NCI-H69 (cell line): ENCODE measurements at regions not wholly inside any gene's neighbourhood (a gene's known extent, or its start where the extent isn't known, plus 50 kb on each side); places are given as distances from the start of the nearest gene placed in this dataset.

Experiments
- DNase-seq: peaks from one replicate; lab custom pipeline; 2025; lab: John Stamatoyannopoulos, UW

DNA sequence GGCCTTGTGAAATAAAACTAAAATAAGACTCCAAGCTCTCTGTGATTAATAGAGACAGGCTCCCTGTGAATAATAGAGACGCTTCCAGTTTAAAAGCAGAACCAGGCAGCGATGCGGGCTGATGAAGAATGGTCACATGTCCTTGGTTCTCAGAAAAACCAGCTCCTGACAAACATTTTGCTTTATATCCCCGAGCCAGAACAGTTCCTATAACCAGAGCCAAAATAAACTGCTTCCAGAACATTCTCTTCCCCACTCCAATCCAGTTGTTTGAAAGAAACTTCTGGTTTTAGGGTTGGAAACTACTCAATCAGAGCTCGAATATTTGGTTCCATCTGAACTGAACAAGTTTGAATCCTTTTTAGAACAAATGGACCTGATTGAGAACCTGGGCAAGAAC, 213.7 kb downstream of the TSN start:
- DNase-seq: no peak

- peak; percentile 54 for DNase-seq
Measured at GRCh38 chr2:121969766-121970639, 214.6 kb downstream of the TSN start.

DNA sequence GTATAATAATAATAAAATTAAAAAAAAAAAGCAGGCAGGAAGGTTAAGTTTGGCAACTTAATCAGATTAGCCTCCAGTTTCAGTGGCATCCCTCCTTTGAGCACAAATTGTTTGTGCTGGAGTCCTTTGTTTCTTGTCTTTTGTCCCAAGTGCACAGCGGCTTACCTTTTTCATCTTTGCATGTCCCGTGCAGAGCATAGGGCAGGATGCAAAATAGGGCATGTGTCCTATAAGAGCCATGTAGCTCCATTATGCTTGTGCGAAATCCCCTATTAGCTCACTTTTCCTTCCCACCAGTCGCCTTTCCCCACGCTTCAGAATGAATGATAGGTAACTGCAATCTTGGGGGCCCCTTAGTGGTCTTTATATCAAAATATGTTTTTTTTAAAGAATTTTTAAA, 216.8 kb downstream of the TSN start:
- DNase-seq: no peak

- peak; percentile 82 for DNase-seq
Measured at GRCh38 chr2:121974897-121975661, 219.6 kb downstream of the TSN start.

DNA sequence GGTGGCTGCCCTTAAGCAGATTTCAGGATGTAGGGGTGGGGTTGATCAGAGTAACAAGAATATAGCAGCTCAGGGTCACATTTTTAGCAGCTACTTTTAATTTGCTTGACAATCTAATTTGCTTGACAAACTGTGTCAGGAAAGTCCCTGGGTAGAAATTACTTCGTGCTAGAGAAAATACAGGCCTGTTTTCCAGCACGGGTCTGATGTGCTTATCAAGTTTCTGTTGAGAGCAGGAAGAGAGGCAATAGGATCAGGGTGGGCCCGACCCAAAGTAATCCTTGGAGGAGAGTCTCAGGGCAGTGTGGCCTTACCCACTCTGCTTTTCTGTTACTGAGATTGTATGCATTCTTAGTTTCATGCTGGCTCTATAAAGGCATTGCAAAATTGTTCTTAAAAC, 221.5 kb downstream of the TSN start:
- no peak for DNase-seq

- DNase-seq: no peak
Measured at GRCh38 chr2:121977326-121977725, 221.9 kb downstream of the TSN start.

GRCh38 chr2:121992700-121993099, 237.2 kb downstream of the TSN start:
- DNase-seq: no peak

GRCh38 chr2:121993682-121994081, 238.2 kb downstream of the TSN start:
- DNase-seq: no peak

- DNase-seq: no peak
Measured at GRCh38 chr2:121994238-121995206, 239.1 kb downstream of the TSN start.

GRCh38 chr2:121998751-121999150, 243.3 kb downstream of the TSN start:
- DNase-seq: no peak

- peak; percentile 71 for DNase-seq
Measured at GRCh38 chr2:121999264-121999663, 243.8 kb downstream of the TSN start.

- no peak for DNase-seq
Measured at GRCh38 chr2:122000556-122001340, 245.3 kb downstream of the TSN start.

DNA sequence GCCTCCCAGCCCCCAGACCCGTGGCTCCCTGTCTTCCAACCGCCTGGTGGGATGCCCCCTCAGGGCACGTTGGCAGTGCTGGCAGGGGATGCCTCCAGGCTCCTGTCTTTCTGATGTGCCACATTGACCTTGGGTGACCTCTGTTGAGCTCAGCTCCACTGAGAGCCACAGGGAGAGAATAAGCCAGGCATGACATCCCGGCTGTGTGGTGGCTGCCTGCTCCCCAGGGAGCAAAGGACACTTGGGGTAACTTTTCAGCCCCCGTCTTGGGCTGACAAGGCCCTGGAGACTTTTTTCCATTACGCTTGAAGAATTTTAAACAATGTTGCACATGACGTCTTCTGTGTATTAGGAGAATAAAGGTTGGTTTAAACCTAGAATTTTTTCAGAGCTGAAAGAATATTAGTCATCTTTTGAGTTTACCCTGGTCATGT, 246.0 kb downstream of the TSN start:
- DNase-seq: no peak

DNA sequence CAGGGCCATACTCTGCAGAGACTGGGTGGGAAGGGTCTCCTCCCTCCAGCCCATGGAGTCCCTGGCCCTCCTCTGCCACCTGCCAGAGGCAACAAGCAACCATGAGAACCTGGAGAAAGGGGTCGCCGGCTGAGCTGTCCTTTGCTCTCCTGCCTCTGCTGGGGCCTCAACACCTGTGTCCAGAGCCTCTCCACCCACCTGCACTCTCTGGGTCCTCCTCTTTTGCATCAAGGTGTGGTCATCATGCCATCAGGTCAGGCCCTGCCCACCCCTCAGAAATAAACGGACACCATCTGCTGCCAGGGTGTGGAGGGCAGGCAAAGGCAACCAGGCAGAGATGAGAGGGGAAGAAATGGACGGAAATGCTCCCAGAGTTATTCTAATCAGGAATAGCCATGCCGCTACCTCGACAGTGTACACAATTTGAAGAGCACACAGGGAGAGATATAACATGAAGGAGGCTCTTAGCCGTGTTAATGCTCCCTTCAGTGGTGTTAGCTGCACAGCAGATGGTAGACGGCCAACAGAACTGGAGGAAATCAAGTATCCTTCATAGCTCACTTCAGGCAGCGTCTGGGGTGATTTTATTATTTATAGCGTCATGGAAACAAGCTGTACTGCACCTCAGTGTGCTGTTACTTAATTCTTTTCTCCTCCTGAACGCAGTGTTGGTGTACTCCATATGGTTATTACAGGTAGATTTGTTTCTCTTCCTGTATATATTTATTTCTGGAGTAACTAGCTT, 247.9 kb downstream of the TSN start:
- peak; percentile 8 for DNase-seq

DNA sequence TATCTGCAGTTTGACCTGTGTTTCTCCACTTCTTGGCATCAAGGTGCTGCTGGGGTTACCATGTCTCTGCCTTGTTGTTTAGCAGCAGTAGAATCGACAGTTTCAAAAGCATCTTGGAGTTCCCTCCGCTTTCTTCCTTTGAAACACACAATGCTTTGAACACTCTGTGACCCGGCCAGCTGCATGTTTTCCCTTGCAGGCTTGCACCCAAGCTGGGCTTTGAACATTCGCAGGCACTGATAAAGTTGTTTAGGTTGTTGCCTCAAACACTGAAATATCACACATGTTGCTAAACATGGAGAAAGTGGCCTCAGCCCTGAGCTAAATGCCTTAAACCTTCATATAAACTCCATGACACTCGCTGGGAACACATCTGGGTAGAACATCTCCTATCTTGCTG, 251.7 kb downstream of the TSN start:
- DNase-seq: no peak

- DNase-seq: no peak
Measured at GRCh38 chr2:122007577-122007976, 252.1 kb downstream of the TSN start.

DNA sequence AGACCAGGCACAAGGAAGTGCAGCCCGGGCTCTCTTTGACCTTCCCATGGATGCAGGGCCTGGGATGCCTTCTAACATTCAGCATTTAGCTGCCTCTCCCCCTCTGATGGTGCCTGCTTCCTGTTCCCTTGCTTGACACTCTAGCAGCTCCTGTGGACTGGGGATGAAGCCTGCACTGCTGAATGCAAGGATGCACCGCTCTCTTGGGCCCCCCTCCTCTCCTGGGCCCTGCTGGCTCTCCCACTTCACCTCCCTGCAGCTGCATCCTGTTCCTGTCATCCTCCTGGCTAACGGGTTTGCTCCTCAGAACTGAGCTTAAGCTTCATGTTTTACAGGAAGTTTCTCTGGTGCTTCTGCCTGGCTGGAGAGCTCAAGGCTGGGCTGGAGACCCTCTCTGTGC, 254.1 kb downstream of the TSN start:
- DNase-seq: no peak

DNA sequence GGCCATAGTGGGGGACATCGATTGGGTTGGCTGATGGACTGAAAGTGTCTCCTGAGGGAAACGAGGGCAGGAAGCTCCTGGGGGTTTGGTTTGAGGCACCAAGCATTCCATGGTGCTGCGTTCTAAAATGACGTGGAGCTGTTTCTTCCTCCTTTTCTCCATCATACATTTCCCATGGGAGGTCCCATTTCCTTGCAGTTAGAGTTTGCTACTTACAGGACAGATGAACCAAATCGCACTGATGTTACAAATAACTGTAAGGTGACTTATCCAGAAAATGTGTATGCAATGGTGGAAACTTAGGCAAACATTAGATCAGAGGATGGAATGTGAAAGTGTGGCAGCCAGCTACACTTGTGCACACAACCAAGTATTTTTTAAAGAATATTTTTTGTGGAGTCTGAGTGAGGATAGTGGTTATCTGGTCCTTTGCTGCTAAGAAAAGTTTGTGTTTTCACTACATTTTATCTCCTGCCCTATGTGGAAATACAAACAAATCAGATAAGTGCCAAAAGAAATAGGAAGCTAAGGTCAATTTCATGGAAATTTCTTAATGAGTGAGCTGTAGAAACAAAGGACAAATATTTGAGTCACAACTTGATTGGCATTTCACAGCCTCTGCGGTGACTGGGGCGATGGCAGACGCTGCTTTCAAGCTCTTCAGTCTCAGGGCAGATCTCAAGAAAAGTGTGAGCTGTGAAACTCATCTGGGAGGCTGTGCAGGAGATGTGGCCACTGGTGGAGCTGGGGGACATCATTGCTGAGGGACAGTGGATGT, 256.2 kb downstream of the TSN start:
- DNase-seq: no peak

- DNase-seq: no peak
Measured at GRCh38 chr2:122018736-122019135, 263.3 kb downstream of the TSN start.

DNA sequence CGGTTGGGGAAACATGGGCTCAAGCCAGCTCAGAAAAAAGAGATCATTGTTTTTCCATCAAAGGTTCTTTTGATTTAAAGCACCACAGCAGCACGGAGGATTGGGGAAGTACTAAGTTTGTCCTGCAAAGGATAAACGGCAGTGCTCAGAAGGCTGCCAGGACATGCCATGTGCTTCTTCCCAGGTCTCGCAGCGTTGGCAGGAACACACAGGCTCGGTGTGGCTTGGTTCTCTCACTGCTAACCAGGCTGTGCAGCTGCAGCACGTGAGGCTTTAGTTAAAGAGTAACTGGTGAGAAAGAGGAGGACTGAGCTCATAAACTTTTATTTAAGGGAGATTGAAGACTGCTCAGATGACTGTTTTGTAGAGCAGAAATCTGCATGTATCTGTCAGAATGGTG, 264.3 kb downstream of the TSN start:
- DNase-seq: no peak
